Glutamatergic neuron (in vitro differentiated cells): ENCODE measurements at regions not wholly inside any gene's neighbourhood (a gene's known extent, or its start where the extent isn't known, plus 50 kb on each side); places are given as distances from the start of the nearest gene placed in this dataset.

ENCODE experiments used
- DNase-seq: peaks from one replicate; pipeline ENCODE4 v3.0.0; 2022
- H3K27ac Mint-ChIP-seq: one replicate; pipeline ENCODE4 v1.8.0; 2020; ENCODE audit warnings: mild to moderate bottlenecking, mixed read lengths, inconsistent platforms; ENCODE audit not compliant: unreplicated experiment
- H3K27me3 Mint-ChIP-seq: one replicate; pipeline ENCODE4 v1.8.0; 2020; ENCODE audit warnings: mild to moderate bottlenecking, moderate library complexity, mixed read lengths, inconsistent platforms; ENCODE audit not compliant: unreplicated experiment
- H3K36me3 Mint-ChIP-seq: one replicate; pipeline ENCODE4 v1.8.0; 2020; ENCODE audit warnings: mild to moderate bottlenecking, mixed read lengths, inconsistent platforms; ENCODE audit not compliant: unreplicated experiment
- H3K4me1 Mint-ChIP-seq: one replicate; pipeline ENCODE4 v1.8.0; 2020; ENCODE audit warnings: mild to moderate bottlenecking, low read depth, mixed read lengths, inconsistent platforms; ENCODE audit not compliant: unreplicated experiment
- H3K4me3 Mint-ChIP-seq: one replicate; pipeline ENCODE4 v1.8.0; 2020; ENCODE audit warnings: mild to moderate bottlenecking, mixed read lengths, inconsistent platforms; ENCODE audit not compliant: unreplicated experiment
- H3K9me3 Mint-ChIP-seq: one replicate; pipeline ENCODE4 v1.8.0; 2020; ENCODE audit warnings: mild to moderate bottlenecking, moderate library complexity, mixed read lengths, inconsistent platforms; ENCODE audit not compliant: unreplicated experiment
- TF ChIP-seq, protein P1 (sequence below): fragments of 200-600 bp; sonication (generic); IDR thresholded peaks from one replicate; pipeline ENCODE4 v1.5.0; 2021; ENCODE audit not compliant: partially characterized antibody, unreplicated experiment

DNA sequence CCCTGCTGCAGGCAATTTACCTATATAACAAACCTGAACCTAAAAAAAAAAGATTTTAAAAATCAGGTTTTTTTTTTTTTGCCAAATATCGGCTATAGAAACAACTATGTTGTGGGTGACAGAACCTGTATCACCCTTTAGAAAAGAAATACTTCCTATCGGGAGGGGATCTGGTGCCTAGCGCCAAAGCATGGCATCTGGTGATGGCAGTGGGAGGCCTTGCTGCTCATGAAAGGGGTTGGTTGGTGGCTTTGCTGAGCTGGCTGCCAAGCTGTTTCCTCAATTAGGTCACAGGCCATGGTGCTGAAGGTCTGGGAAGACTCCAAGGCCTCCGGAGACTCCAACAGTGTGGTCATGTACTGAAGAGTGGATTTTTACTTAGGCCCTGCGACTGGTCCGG, 328.5 kb downstream of the KLF5 start:
- DNase-seq, result no peak
- Mint-ChIP-seq H3K36me3 (no peaks in the 10 kb centered on the region), H3K9me3 (no peaks in the 10 kb centered on the region), H3K27me3 (no peaks in the 10 kb centered on the region), H3K27ac (no peak overlapping the region), H3K4me3 (no peak overlapping the region), H3K4me1 (no peaks in the 10 kb centered on the region)
- TF ChIP-seq, protein P1, sequence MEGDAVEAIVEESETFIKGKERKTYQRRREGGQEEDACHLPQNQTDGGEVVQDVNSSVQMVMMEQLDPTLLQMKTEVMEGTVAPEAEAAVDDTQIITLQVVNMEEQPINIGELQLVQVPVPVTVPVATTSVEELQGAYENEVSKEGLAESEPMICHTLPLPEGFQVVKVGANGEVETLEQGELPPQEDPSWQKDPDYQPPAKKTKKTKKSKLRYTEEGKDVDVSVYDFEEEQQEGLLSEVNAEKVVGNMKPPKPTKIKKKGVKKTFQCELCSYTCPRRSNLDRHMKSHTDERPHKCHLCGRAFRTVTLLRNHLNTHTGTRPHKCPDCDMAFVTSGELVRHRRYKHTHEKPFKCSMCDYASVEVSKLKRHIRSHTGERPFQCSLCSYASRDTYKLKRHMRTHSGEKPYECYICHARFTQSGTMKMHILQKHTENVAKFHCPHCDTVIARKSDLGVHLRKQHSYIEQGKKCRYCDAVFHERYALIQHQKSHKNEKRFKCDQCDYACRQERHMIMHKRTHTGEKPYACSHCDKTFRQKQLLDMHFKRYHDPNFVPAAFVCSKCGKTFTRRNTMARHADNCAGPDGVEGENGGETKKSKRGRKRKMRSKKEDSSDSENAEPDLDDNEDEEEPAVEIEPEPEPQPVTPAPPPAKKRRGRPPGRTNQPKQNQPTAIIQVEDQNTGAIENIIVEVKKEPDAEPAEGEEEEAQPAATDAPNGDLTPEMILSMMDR, result no peak

DNA sequence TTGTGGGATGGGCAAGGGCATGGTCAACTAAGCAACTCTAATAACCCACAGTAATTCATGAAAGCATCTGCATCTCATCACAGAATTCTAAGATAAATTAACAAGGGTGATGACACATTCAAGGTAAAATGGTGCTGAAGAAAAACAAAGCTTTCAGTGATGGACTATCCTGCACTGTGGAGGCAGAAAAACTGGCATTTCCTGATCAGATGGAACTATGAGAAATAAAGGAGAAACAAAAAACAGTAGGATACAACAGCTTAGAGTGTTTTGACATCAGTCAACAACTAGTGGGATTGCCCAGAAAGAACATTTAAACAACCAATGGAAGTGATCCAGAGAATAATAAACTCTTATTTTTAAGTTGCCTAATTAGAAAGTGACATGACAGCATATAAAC, 327.0 kb downstream of the KLF5 start:
- Mint-ChIP-seq H3K27me3 (no peaks in the 10 kb centered on the region), H3K27ac (no peak overlapping the region), H3K4me3 (no peak overlapping the region), H3K9me3 (no peaks in the 10 kb centered on the region), H3K4me1 (no peaks in the 10 kb centered on the region), H3K36me3 (no peaks in the 10 kb centered on the region)
- TF ChIP-seq, protein P1, result no peak
- DNase-seq, result no peak

DNA sequence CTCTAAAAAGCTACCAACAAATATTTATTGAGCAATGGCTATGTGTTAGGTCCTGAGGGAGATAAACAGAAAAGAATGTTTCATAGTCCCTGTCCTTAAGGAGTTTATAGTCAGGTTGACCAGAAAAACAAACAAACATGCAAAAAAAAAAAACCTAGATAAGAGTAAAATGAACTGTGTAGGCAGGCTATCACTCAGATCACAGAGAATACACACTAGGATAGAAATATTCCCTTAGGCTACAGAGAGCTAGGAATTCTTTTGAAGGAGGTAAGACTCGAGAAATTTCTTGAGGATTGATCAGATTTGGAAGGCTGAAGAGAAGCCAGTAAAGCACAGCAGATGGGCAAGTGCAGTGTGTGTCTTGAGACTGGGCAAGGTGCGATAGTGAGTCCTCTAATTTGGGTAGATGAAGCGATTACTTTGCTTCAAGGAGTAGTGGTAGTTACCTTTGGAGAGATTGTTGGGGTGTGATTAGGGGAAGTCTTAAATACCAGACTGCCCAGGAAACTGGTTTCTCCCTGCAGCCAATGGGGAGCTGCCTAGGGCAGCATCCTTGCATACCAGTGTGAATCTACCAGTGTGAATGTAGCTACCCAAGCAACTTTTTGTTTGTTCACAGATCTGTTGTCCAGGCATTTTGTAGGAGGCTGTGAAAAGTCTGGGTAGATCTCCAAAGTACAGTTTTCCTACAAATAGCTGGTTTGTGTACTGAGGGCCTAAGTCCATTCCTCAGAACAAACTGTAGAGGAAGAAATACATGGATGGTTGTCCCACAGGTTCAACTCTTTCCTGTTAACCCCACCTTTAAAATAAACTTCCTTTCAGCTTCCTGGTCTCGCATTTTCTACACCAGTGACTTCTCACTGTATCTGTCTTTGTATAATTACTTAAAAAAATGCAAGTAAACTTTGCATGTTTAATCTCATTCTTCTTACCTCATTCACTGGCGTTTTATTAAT, 314.1 kb downstream of the KLF5 start:
- Mint-ChIP-seq H3K36me3 (no peaks in the 10 kb centered on the region), H3K27me3 (peaks cover 2% of the 10 kb centered on the region), H3K4me3 (no peak overlapping the region), H3K27ac (no peak overlapping the region), H3K4me1 (no peaks in the 10 kb centered on the region), H3K9me3 (no peaks in the 10 kb centered on the region)
- no peak for DNase-seq
- TF ChIP-seq, protein P1, result no peak

DNA sequence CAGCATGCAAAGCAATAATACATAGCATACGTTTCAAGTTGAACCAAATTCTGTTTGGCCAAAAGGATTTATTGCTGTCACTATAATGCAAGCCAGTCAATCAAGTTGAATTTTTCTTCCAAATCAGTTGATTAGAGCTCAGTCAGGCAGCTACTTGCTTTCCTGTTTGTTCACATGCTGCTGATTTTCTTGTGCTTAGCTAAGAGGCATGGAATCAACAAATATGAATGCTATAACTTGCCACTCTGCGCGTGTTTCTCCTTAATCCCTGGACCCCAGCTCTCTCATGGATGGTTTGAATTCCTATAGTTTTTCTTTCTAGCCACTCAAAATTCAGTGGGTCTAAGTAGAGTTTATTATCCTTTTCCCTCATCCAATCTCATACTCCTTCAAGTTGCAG, 311.3 kb downstream of the KLF5 start:
- Mint-ChIP-seq H3K27ac (no peak overlapping the region), H3K9me3 (no peaks in the 10 kb centered on the region), H3K27me3 (peaks cover 2% of the 10 kb centered on the region), H3K4me1 (no peaks in the 10 kb centered on the region), H3K36me3 (no peaks in the 10 kb centered on the region), H3K4me3 (no peak overlapping the region)
- no peak for DNase-seq
- TF ChIP-seq, protein P1, result no peak

DNA sequence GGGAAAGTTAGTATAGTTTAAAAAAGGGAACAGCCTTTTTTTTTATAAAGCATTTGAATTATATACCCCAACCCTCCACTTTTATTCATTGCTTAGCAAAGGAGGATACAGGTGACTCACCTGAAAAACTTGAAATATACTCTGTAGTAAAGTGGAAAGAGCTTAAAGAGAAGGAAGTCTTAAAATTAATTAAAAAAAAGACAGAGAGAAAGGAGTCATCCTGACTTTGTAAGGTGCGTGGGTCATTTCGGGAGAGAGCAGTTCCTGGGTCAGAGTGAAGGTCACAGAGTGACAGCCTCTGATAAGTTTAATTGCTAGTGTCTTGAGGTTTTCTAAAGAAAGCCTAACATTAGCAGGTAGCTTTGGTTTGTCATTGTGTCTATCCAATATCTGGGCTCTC, 310.3 kb downstream of the KLF5 start:
- no peak overlapping the region for H3K4me3 Mint-ChIP-seq

More for the DNA sequence above, 310.3 kb downstream of the KLF5 start:
- H3K27ac Mint-ChIP-seq, result no peak overlapping the region
- DNase-seq, result no peak
- H3K36me3 Mint-ChIP-seq, result no peaks in the 10 kb centered on the region
- TF ChIP-seq, protein P1, result no peak
- no peaks in the 10 kb centered on the region for H3K9me3 Mint-ChIP-seq
- H3K4me1 Mint-ChIP-seq, result no peaks in the 10 kb centered on the region
- peaks cover 4% of the 10 kb centered on the region for H3K27me3 Mint-ChIP-seq
